ENCODE measurements at regions not wholly inside any gene's neighbourhood (a gene's known extent, or its start where the extent isn't known, plus 50 kb on each side); places are given as distances from the start of the nearest gene placed in this dataset.

DNA sequence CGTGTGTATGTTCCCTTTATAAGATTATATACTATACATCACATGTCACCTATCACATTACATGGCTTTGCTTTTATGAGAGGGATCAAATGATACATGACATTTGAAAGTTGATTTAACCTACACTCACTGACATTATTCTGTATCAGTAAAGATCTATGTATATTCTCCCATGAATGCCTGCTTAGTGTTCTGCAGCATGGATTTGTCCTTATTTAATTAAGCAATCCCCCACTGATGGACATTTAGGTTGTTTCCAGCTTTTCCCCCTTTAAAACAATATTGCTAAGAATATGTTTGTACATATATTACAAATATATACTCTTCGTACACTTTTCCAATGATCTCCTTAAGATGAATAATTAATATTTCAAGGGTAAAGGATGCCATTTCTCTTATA, 297.4 kb downstream of the TFAP2C start:
- peaks cover 88% of the 10 kb centered on the region for H3K27me3 ChIP-seq
- peaks cover 53% of the 10 kb centered on the region for H3K4me1 ChIP-seq
- no peaks in the 10 kb centered on the region for H3K9me3 ChIP-seq (ENCODE audit: low read depth)
- H3F3A ChIP-seq (ENCODE audit: low read depth), result peaks cover 41% of the 10 kb centered on the region
- no peak overlapping the region for H2AFZ ChIP-seq (replicated peaks)
- no peak overlapping the region for H3K9ac ChIP-seq
- no peaks in the 10 kb centered on the region for H3K36me3 ChIP-seq
- Mint-ChIP-seq H3K4me1 (peaks cover 50% of the 10 kb centered on the region), H3K27me3 (ENCODE audit: insufficient read depth, low read depth) (peaks cover 55% of the 10 kb centered on the region), H3K4me3 (peak overlapping the region; percentile 82), H3K36me3 (peaks cover 2% of the 10 kb centered on the region), H3K9me3 (peaks cover 3% of the 10 kb centered on the region), H3K27ac (no peak overlapping the region)
- peak overlapping the region; percentile 56 for H3K4me3 ChIP-seq
- H4K20me1 ChIP-seq (ENCODE audit: low read depth), result peaks cover 14% of the 10 kb centered on the region
- no peak for TF ChIP-seq EZH2phosphoT487 (IDR thresholded peaks at IDR 0.05)
- no peaks in the 10 kb centered on the region for H3K79me2 ChIP-seq (ENCODE audit: low read depth)
- no peak for DNase-seq (ENCODE audit: low spot score)
- peak overlapping the region; percentile 92 for H3K4me2 ChIP-seq
- H3K27ac ChIP-seq, result no peak overlapping the region

DNA sequence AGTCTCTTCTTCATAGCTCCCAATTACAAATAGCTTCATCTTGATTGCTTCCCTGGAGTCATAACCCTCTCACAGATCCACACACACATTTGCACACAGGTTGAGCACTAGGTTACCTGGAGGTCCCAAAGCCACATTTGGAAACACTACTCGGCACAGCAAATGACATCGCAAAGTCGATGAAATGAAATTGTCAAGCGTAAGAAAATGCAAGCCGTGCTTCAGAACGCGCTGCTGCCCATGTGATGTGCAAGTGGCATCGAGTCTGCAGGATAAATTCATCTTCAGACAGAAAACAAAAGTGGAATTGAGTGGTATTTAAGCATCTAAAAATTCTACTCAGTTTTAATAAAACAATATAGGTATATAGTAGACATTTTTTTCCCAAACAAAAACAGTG, 298.0 kb downstream of the TFAP2C start:
- Histone ChIP-seq H3K27me3 (peaks cover 82% of the 10 kb centered on the region), H4K20me1 (ENCODE audit: low read depth) (peaks cover 14% of the 10 kb centered on the region), H3K4me3 (no peak overlapping the region), H3F3A (ENCODE audit: low read depth) (peaks cover 41% of the 10 kb centered on the region), H3K36me3 (no peaks in the 10 kb centered on the region), H3K4me2 (no peak overlapping the region), H3K4me1 (peaks cover 53% of the 10 kb centered on the region), H2AFZ (replicated peaks) (no peak overlapping the region), H3K9ac (no peak overlapping the region), H3K79me2 (ENCODE audit: low read depth) (no peaks in the 10 kb centered on the region), H3K27ac (no peak overlapping the region), H3K9me3 (ENCODE audit: low read depth) (no peaks in the 10 kb centered on the region)
- no peak for DNase-seq (ENCODE audit: low spot score)
- no peaks in the 10 kb centered on the region for H3K9me3 Mint-ChIP-seq
- TF ChIP-seq EZH2phosphoT487 (IDR thresholded peaks at IDR 0.05) (no peak), EZH2 (IDR thresholded peaks at IDR 0.05) (no peak)
- TF ChIP-seq, protein P1, sequence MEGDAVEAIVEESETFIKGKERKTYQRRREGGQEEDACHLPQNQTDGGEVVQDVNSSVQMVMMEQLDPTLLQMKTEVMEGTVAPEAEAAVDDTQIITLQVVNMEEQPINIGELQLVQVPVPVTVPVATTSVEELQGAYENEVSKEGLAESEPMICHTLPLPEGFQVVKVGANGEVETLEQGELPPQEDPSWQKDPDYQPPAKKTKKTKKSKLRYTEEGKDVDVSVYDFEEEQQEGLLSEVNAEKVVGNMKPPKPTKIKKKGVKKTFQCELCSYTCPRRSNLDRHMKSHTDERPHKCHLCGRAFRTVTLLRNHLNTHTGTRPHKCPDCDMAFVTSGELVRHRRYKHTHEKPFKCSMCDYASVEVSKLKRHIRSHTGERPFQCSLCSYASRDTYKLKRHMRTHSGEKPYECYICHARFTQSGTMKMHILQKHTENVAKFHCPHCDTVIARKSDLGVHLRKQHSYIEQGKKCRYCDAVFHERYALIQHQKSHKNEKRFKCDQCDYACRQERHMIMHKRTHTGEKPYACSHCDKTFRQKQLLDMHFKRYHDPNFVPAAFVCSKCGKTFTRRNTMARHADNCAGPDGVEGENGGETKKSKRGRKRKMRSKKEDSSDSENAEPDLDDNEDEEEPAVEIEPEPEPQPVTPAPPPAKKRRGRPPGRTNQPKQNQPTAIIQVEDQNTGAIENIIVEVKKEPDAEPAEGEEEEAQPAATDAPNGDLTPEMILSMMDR (IDR thresholded peaks at IDR 0.05), result no peak
- H3K27ac Mint-ChIP-seq, result no peak overlapping the region
- peaks cover 50% of the 10 kb centered on the region for H3K4me1 Mint-ChIP-seq
- peaks cover 49% of the 10 kb centered on the region for H3K27me3 Mint-ChIP-seq (ENCODE audit: insufficient read depth, low read depth)
- H3K4me3 Mint-ChIP-seq, result peak overlapping the region; percentile 2
- no peaks in the 10 kb centered on the region for H3K36me3 Mint-ChIP-seq

- no peak overlapping the region for H3K4me3 ChIP-seq
- H3K4me3 Mint-ChIP-seq, result peak overlapping the region; percentile 17
These were observed 298.9 kb downstream of the TFAP2C start for GRCh38 chr20:56928007-56928406.

GRCh38 chr20:56929606-56930005, 300.5 kb downstream of the TFAP2C start:
- Histone ChIP-seq H3K79me2 (ENCODE audit: low read depth) (no peaks in the 10 kb centered on the region), H3K27ac (no peak overlapping the region), H3K4me3 (no peak overlapping the region), H4K20me1 (ENCODE audit: low read depth) (peaks cover 14% of the 10 kb centered on the region), H2AFZ (replicated peaks) (no peak overlapping the region), H3K4me1 (peaks cover 42% of the 10 kb centered on the region), H3K27me3 (peaks cover 57% of the 10 kb centered on the region), H3K9ac (no peak overlapping the region), H3K36me3 (no peaks in the 10 kb centered on the region), H3K4me2 (peak overlapping the region; percentile 26), H3F3A (ENCODE audit: low read depth) (peaks cover 32% of the 10 kb centered on the region), H3K9me3 (ENCODE audit: low read depth) (no peaks in the 10 kb centered on the region)
- H3K27me3 Mint-ChIP-seq (ENCODE audit: insufficient read depth, low read depth), result peaks cover 40% of the 10 kb centered on the region
- no peak overlapping the region for H3K27ac Mint-ChIP-seq
- TF ChIP-seq EZH2 (IDR thresholded peaks at IDR 0.05) (no peak), EZH2phosphoT487 (IDR thresholded peaks at IDR 0.05) (no peak)
- TF ChIP-seq, protein P1 (IDR thresholded peaks at IDR 0.05), result no peak
- H3K4me1 Mint-ChIP-seq, result peaks cover 40% of the 10 kb centered on the region
- H3K36me3 Mint-ChIP-seq, result no peaks in the 10 kb centered on the region
- DNase-seq (ENCODE audit: low spot score), result peak; percentile 26
- no peaks in the 10 kb centered on the region for H3K9me3 Mint-ChIP-seq
- H3K4me3 Mint-ChIP-seq, result peak overlapping the region; percentile 7

More at GRCh38 chr20:56928007-56928406, 298.9 kb downstream of the TFAP2C start:
- H3K4me2 ChIP-seq, result peak overlapping the region; percentile 45
- H4K20me1 ChIP-seq (ENCODE audit: low read depth), result peaks cover 14% of the 10 kb centered on the region
- H3F3A ChIP-seq (ENCODE audit: low read depth), result peaks cover 37% of the 10 kb centered on the region
- Mint-ChIP-seq H3K27ac (no peak overlapping the region), H3K36me3 (no peaks in the 10 kb centered on the region), H3K4me1 (peaks cover 52% of the 10 kb centered on the region), H3K27me3 (ENCODE audit: insufficient read depth, low read depth) (peaks cover 45% of the 10 kb centered on the region), H3K9me3 (no peaks in the 10 kb centered on the region)
- H3K27ac ChIP-seq, result no peak overlapping the region
- TF ChIP-seq, protein P1 (IDR thresholded peaks at IDR 0.05), result no peak
- TF ChIP-seq EZH2 (IDR thresholded peaks at IDR 0.05) (no peak), EZH2phosphoT487 (IDR thresholded peaks at IDR 0.05) (no peak)
- H3K36me3 ChIP-seq, result no peaks in the 10 kb centered on the region
- H2AFZ ChIP-seq (replicated peaks), result no peak overlapping the region
- H3K9me3 ChIP-seq (ENCODE audit: low read depth), result no peaks in the 10 kb centered on the region
- peak; percentile 35 for DNase-seq (ENCODE audit: low spot score)
- H3K9ac ChIP-seq, result no peak overlapping the region
- H3K79me2 ChIP-seq (ENCODE audit: low read depth), result no peaks in the 10 kb centered on the region
- peaks cover 73% of the 10 kb centered on the region for H3K27me3 ChIP-seq
- H3K4me1 ChIP-seq, result peaks cover 53% of the 10 kb centered on the region
